ENCODE measurements at regions not wholly inside any gene's neighbourhood (a gene's known extent, or its start where the extent isn't known, plus 50 kb on each side); places are given as distances from the start of the nearest gene placed in this dataset.

GRCh38 chr1:30339866-30340265 is 383.5 kb downstream of the MATN1 start:
- no peak overlapping the region for H3K4me3 ChIP-seq (ENCODE audit: low read length)
- H3K36me3 ChIP-seq (ENCODE audit: control insufficient read depth, insufficient read depth, low read length) = no peaks in the 10 kb centered on the region
- DNase-seq = no peak
- peaks cover 17% of the 10 kb centered on the region for H3K27me3 ChIP-seq (ENCODE audit: control insufficient read depth, insufficient read depth, low read length)
- H3K4me1 ChIP-seq (ENCODE audit: control insufficient read depth, insufficient read depth, low read length) = peaks cover 6% of the 10 kb centered on the region
- H3K9me3 ChIP-seq (replicated peaks; ENCODE audit: control insufficient read depth, low read depth, low read length) = no peaks in the 10 kb centered on the region
- no peak overlapping the region for H3K27ac ChIP-seq (ENCODE audit: low read length)
- WGBS (ENCODE audit: insufficient coverage) = no CpG with 5 or more reads among the region's 2 CpGs

- no peak for DNase-seq
- H3K36me3 ChIP-seq (ENCODE audit: control insufficient read depth, insufficient read depth, low read length) = no peaks in the 10 kb centered on the region
- WGBS (ENCODE audit: insufficient coverage) = 97% methylated on average over 2 of the region's 2 CpGs
- no peaks in the 10 kb centered on the region for H3K9me3 ChIP-seq (replicated peaks; ENCODE audit: control insufficient read depth, low read depth, low read length)
- H3K4me1 ChIP-seq (ENCODE audit: control insufficient read depth, insufficient read depth, low read length) = peaks cover 6% of the 10 kb centered on the region
- H3K27me3 ChIP-seq (ENCODE audit: control insufficient read depth, insufficient read depth, low read length) = peaks cover 17% of the 10 kb centered on the region
- H3K4me3 ChIP-seq (ENCODE audit: low read length) = no peak overlapping the region
- H3K27ac ChIP-seq (ENCODE audit: low read length) = no peak overlapping the region
Measured at GRCh38 chr1:30338765-30339164, 384.6 kb downstream of the MATN1 start.

- no peaks in the 10 kb centered on the region for H3K9me3 ChIP-seq (replicated peaks; ENCODE audit: control insufficient read depth, low read depth, low read length)
- no peaks in the 10 kb centered on the region for H3K36me3 ChIP-seq (ENCODE audit: control insufficient read depth, insufficient read depth, low read length)
- no peak overlapping the region for H3K4me3 ChIP-seq (ENCODE audit: low read length)
- WGBS (ENCODE audit: insufficient coverage) = 62% methylated on average over 2 of the region's 3 CpGs
- no peak for DNase-seq
- peaks cover 6% of the 10 kb centered on the region for H3K4me1 ChIP-seq (ENCODE audit: control insufficient read depth, insufficient read depth, low read length)
- peaks cover 8% of the 10 kb centered on the region for H3K27me3 ChIP-seq (ENCODE audit: control insufficient read depth, insufficient read depth, low read length)
- H3K27ac ChIP-seq (ENCODE audit: low read length) = no peak overlapping the region
Measured at GRCh38 chr1:30337324-30337620, 386.1 kb downstream of the MATN1 start.

- H3K36me3 ChIP-seq (ENCODE audit: control insufficient read depth, insufficient read depth, low read length) = no peaks in the 10 kb centered on the region
- peaks cover 4% of the 10 kb centered on the region for H3K27me3 ChIP-seq (ENCODE audit: control insufficient read depth, insufficient read depth, low read length)
- no peak overlapping the region for H3K4me3 ChIP-seq (ENCODE audit: low read length)
- no peaks in the 10 kb centered on the region for H3K9me3 ChIP-seq (replicated peaks; ENCODE audit: control insufficient read depth, low read depth, low read length)
- H3K27ac ChIP-seq (ENCODE audit: low read length) = no peak overlapping the region
- H3K4me1 ChIP-seq (ENCODE audit: control insufficient read depth, insufficient read depth, low read length) = peaks cover 6% of the 10 kb centered on the region
- no peak for DNase-seq
- 67% methylated on average over 12 of the region's 16 CpGs for WGBS (ENCODE audit: insufficient coverage)
Measured at GRCh38 chr1:30336550-30337323, 386.6 kb downstream of the MATN1 start.

GRCh38 chr1:30335997-30336390 is 387.4 kb downstream of the MATN1 start:
- Histone ChIP-seq H3K9me3 (replicated peaks; ENCODE audit: control insufficient read depth, low read depth, low read length) (no peaks in the 10 kb centered on the region), H3K27ac (ENCODE audit: low read length) (no peak overlapping the region), H3K36me3 (ENCODE audit: control insufficient read depth, insufficient read depth, low read length) (no peaks in the 10 kb centered on the region), H3K4me1 (ENCODE audit: control insufficient read depth, insufficient read depth, low read length) (peaks cover 6% of the 10 kb centered on the region), H3K4me3 (ENCODE audit: low read length) (no peak overlapping the region), H3K27me3 (ENCODE audit: control insufficient read depth, insufficient read depth, low read length) (no peaks in the 10 kb centered on the region)
- peak; percentile 27 for DNase-seq
- 50% methylated on average over 1 of the region's 2 CpGs for WGBS (ENCODE audit: insufficient coverage)

GRCh38 chr1:30335389-30335996 is 387.9 kb downstream of the MATN1 start:
- Histone ChIP-seq H3K27me3 (ENCODE audit: control insufficient read depth, insufficient read depth, low read length) (no peaks in the 10 kb centered on the region), H3K9me3 (replicated peaks; ENCODE audit: control insufficient read depth, low read depth, low read length) (no peaks in the 10 kb centered on the region), H3K27ac (ENCODE audit: low read length) (no peak overlapping the region), H3K4me3 (ENCODE audit: low read length) (no peak overlapping the region), H3K4me1 (ENCODE audit: control insufficient read depth, insufficient read depth, low read length) (peaks cover 6% of the 10 kb centered on the region), H3K36me3 (ENCODE audit: control insufficient read depth, insufficient read depth, low read length) (no peaks in the 10 kb centered on the region)
- no peak for DNase-seq
- WGBS (ENCODE audit: insufficient coverage) = 95% methylated on average over 2 of the region's 3 CpGs

GRCh38 chr1:30334767-30335166 is 388.6 kb downstream of the MATN1 start:
- Histone ChIP-seq H3K4me3 (ENCODE audit: low read length) (no peak overlapping the region), H3K9me3 (replicated peaks; ENCODE audit: control insufficient read depth, low read depth, low read length) (no peaks in the 10 kb centered on the region), H3K4me1 (ENCODE audit: control insufficient read depth, insufficient read depth, low read length) (peaks cover 6% of the 10 kb centered on the region), H3K36me3 (ENCODE audit: control insufficient read depth, insufficient read depth, low read length) (no peaks in the 10 kb centered on the region), H3K27ac (ENCODE audit: low read length) (no peak overlapping the region), H3K27me3 (ENCODE audit: control insufficient read depth, insufficient read depth, low read length) (no peaks in the 10 kb centered on the region)
- WGBS (ENCODE audit: insufficient coverage) = 77% methylated on average over 2 of the region's 2 CpGs
- no peak for DNase-seq

GRCh38 chr1:30332116-30333094 is 391.0 kb downstream of the MATN1 start:
- peaks cover 6% of the 10 kb centered on the region for H3K4me1 ChIP-seq (ENCODE audit: control insufficient read depth, insufficient read depth, low read length)
- WGBS (ENCODE audit: insufficient coverage) = 63% methylated on average over 16 of the region's 18 CpGs
- H3K27me3 ChIP-seq (ENCODE audit: control insufficient read depth, insufficient read depth, low read length) = no peaks in the 10 kb centered on the region

GRCh38 chr1:30331415-30332065 is 391.8 kb downstream of the MATN1 start:
- Histone ChIP-seq H3K4me3 (ENCODE audit: low read length) (no peak overlapping the region), H3K27ac (ENCODE audit: low read length) (no peak overlapping the region), H3K4me1 (ENCODE audit: control insufficient read depth, insufficient read depth, low read length) (peaks cover 5% of the 10 kb centered on the region), H3K36me3 (ENCODE audit: control insufficient read depth, insufficient read depth, low read length) (no peaks in the 10 kb centered on the region), H3K9me3 (replicated peaks; ENCODE audit: control insufficient read depth, low read depth, low read length) (no peaks in the 10 kb centered on the region), H3K27me3 (ENCODE audit: control insufficient read depth, insufficient read depth, low read length) (no peaks in the 10 kb centered on the region)
- 69% methylated on average over 8 of the region's 8 CpGs for WGBS (ENCODE audit: insufficient coverage)
- DNase-seq = no peak

More at GRCh38 chr1:30332116-30333094, 391.0 kb downstream of the MATN1 start:
- no peak overlapping the region for H3K4me3 ChIP-seq (ENCODE audit: low read length)
- no peaks in the 10 kb centered on the region for H3K36me3 ChIP-seq (ENCODE audit: control insufficient read depth, insufficient read depth, low read length)
- no peaks in the 10 kb centered on the region for H3K9me3 ChIP-seq (replicated peaks; ENCODE audit: control insufficient read depth, low read depth, low read length)
- H3K27ac ChIP-seq (ENCODE audit: low read length) = no peak overlapping the region
- no peak for DNase-seq

GRCh38 chr1:30330644-30331043 is 392.7 kb downstream of the MATN1 start:
- no peaks in the 10 kb centered on the region for H3K27me3 ChIP-seq (ENCODE audit: control insufficient read depth, insufficient read depth, low read length)
- no peaks in the 10 kb centered on the region for H3K9me3 ChIP-seq (replicated peaks; ENCODE audit: control insufficient read depth, low read depth, low read length)
- H3K27ac ChIP-seq (ENCODE audit: low read length) = no peak overlapping the region
- no peak overlapping the region for H3K4me3 ChIP-seq (ENCODE audit: low read length)
- H3K4me1 ChIP-seq (ENCODE audit: control insufficient read depth, insufficient read depth, low read length) = no peaks in the 10 kb centered on the region
- no peaks in the 10 kb centered on the region for H3K36me3 ChIP-seq (ENCODE audit: control insufficient read depth, insufficient read depth, low read length)
- no peak for DNase-seq
- WGBS (ENCODE audit: insufficient coverage) = 56% methylated on average over 5 of the region's 7 CpGs
